B cell (primary cell): ENCODE measurements at regions not wholly inside any gene's neighbourhood (a gene's known extent, or its start where the extent isn't known, plus 50 kb on each side); places are given as distances from the start of the nearest gene placed in this dataset.

ENCODE experiments used
- ATAC-seq: fragments of 200-7000 bp; cut with Tn5 transposase; one replicate; pipeline ENCODE4 v1.10.0; 2021; ENCODE audit warnings: low read depth, mild to moderate bottlenecking, moderate number of reproducible peaks, moderate library complexity
- CTCF ChIA-PET: fragments of 350-600 bp; sonication (Branson Sonifier 250); formaldehyde crosslinking; loops from one replicate; lab custom pipeline; 2021; ENCODE audit warnings: antibody characterized with exemption, inconsistent platforms; lab: Charles Lee
- POLR2A ChIA-PET: fragments of 350-600 bp; sonication (Branson Sonifier 250); formaldehyde crosslinking; loops from one replicate; lab custom pipeline; 2021; ENCODE audit warnings: antibody characterized with exemption; lab: Charles Lee
- DNase-seq: peaks from one replicate; pipeline ENCODE4 v3.0.0; 2013
- H2AFZ ChIP-seq: 2 replicates; pipeline ENCODE4 v1.6.1; 2012; ENCODE audit warnings: mild to moderate bottlenecking, low read depth, low read length; ENCODE audit not compliant: insufficient read depth, poor library complexity, severe bottlenecking
- H3K27ac ChIP-seq, 2 donors: 1 replicate in 1 of 2; 2 replicates in 1 of 2; pipeline ENCODE4 v1.5.1; 2012 to 2013; ENCODE audit warnings: low read length in 2 of 2, mild to moderate bottlenecking in 2 of 2, moderate library complexity in 1 of 2
- H3K27me3 ChIP-seq, 4 experiments: fragments of 200-600 bp in 1 of 4; sonication (generic) in 1 of 4; replicated peaks in 1 of 4; 1 replicate in 2 of 4; 2 replicates in 2 of 4; pipeline versions ENCODE4 v1.6.1 to v1.7.0; 2013 to 2016; ENCODE audit warnings: low read length in 3 of 4, mild to moderate bottlenecking in 2 of 4, mixed read lengths in 1 of 4, moderate library complexity in 1 of 4; ENCODE audit not compliant: insufficient read depth in 4 of 4, control insufficient read depth in 3 of 4; ENCODE audit errors: control extremely low read depth in 1 of 4
- H3K36me3 ChIP-seq, 2 experiments: replicated peaks in 1 of 2; 1 replicate in 1 of 2; 2 replicates in 1 of 2; pipeline versions ENCODE4 v1.6.1 to v1.7.1; 2013; ENCODE audit warnings: low read length in 1 of 2; ENCODE audit not compliant: insufficient read depth in 2 of 2, control insufficient read depth in 1 of 2; ENCODE audit errors: control extremely low read depth in 1 of 2, extremely low read depth in 1 of 2
- H3K4me1 ChIP-seq, 2 donors: fragments of 200-600 bp in 1 of 2; sonication (generic) in 1 of 2; 1 replicate in 1 of 2; 2 replicates in 1 of 2; pipeline versions ENCODE4 v1.5.1 to v1.6.1; 2013 to 2017; ENCODE audit warnings: low read length in 2 of 2; ENCODE audit not compliant: control insufficient read depth in 2 of 2, insufficient read depth in 2 of 2
- H3K4me2 ChIP-seq: replicated peaks from 2 replicates; pipeline ENCODE3; 2012; ENCODE audit warnings: mild to moderate bottlenecking, low read depth, low read length; ENCODE audit not compliant: poor library complexity, severe bottlenecking
- H3K4me3 ChIP-seq, 5 experiments: fragments of 200-600 bp in 1 of 5; sonication (generic) in 1 of 5; 1 replicate in 3 of 5; 2 replicates in 2 of 5; pipeline versions ENCODE4 v1.5.1 to v1.7.0; 2011 to 2016; ENCODE audit warnings: low read length in 4 of 5, mild to moderate bottlenecking in 4 of 5, low read depth in 2 of 5, control low read depth in 1 of 5, moderate library complexity in 1 of 5; ENCODE audit not compliant: insufficient read depth in 1 of 5; ENCODE audit errors: control extremely low read depth in 1 of 5, extremely low read depth in 1 of 5
- H3K79me2 ChIP-seq: fragments of 200-600 bp; sonication (generic); one replicate; pipeline ENCODE4 v1.6.0; 2016; ENCODE audit warnings: low read length; ENCODE audit not compliant: control insufficient read depth, insufficient read depth
- H3K9ac ChIP-seq: fragments of 200-600 bp; sonication (generic); 2 replicates; pipeline ENCODE4 v1.6.1; 2017; ENCODE audit warnings: mild to moderate bottlenecking, low read length, moderate library complexity
- H3K9me3 ChIP-seq, 3 donors: one replicate each; pipeline versions ENCODE4 v1.6.1 to v1.7.1; 2013; ENCODE audit warnings: low read length in 2 of 3; ENCODE audit not compliant: control insufficient read depth in 2 of 3, insufficient read depth in 1 of 3; ENCODE audit errors: control extremely low read depth in 1 of 3
- H4K20me1 ChIP-seq: 2 replicates; pipeline ENCODE4 v1.6.0; 2012; ENCODE audit warnings: mild to moderate bottlenecking, low read length; ENCODE audit not compliant: insufficient read depth, control insufficient read depth, poor library complexity, severe bottlenecking
- H3K27ac Mint-ChIP-seq: one replicate; pipeline ENCODE4 v1.8.0; 2021; ENCODE audit warnings: mixed read lengths
- H3K27me3 Mint-ChIP-seq: one replicate; pipeline ENCODE4 v1.8.0; 2021; ENCODE audit warnings: mixed read lengths
- H3K4me1 Mint-ChIP-seq: one replicate; pipeline ENCODE4 v1.8.0; 2021; ENCODE audit warnings: mixed read lengths
- H3K4me3 Mint-ChIP-seq: one replicate; pipeline ENCODE4 v1.8.0; 2021; ENCODE audit warnings: mixed read lengths
- H3K9me3 Mint-ChIP-seq: one replicate; pipeline ENCODE4 v1.8.0; 2022; ENCODE audit warnings: mixed read lengths; ENCODE audit not compliant: insufficient read depth
- EZH2 ChIP-seq: IDR thresholded peaks from 2 replicates; pipeline ENCODE4 v1.6.1; 2012; ENCODE audit warnings: borderline replicate concordance, low read depth, mild to moderate bottlenecking, moderate library complexity, low read length; ENCODE audit not compliant: insufficient read depth, poor library complexity, severe bottlenecking
- WGBS: methylation state at CpG from one replicate; pipeline ENCODE4 v1.1.5; 2013; ENCODE audit warnings: missing lambda C conversion rate; ENCODE audit not compliant: insufficient coverage; 5-methylcytosine and 5-hydroxymethylcytosine counted together
- intact Hi-C: fragments of 100-400 bp; cut with micrococcal nuclease; formaldehyde crosslinking; loops from one replicate; pipeline ENCODE4 v1.10.0; 2022
- TF ChIP-seq, protein P1 (sequence below): fragments of 200-600 bp; IDR thresholded peaks from one replicate; pipeline ENCODE4 v1.8.0; 2022; ENCODE audit warnings: antibody characterized with exemption, mild to moderate bottlenecking

DNA sequence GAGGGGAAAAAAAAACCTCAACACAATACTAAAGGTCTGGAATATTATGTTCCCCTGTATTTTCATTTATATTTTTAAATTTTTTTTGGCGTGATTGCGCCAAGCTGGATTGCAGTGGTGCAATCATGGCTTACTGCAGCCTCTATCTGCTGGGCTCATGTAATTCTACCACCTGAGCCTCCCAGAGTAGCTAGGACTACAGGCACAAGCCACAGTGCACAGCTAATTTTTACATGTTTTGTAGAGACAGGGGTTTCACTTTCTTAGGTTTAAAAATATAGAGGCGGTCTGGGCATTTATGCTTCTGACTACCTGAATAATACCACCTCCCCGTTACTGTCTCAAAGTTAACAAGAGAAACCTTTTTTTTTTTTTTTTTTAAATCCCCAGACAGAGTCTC, 51.1 kb upstream of the MAP4 start:
- POLR2A ChIA-PET = interaction anchor here (0.6 kb wide), 1 partner anchor 82 kb away, joined by 3 read pairs; no protein-coding TSS in a partner anchor
- Histone ChIP-seq H3K27ac (no peak overlapping the region), H3K79me2 (peaks cover 84% of the 10 kb centered on the region), H3K9me3 (no peaks in the 10 kb centered on the region), H3K4me3 (no peak overlapping the region), H2AFZ (no peak overlapping the region), H3K4me2 (no peak overlapping the region), H3K36me3 (peaks cover 0 to 9% of the 10 kb centered on the region in 2 experiments), H3K4me1 (no peaks in the 10 kb centered on the region), H3K9ac (no peak overlapping the region), H3K27me3 (no peaks in the 10 kb centered on the region), H4K20me1 (peaks cover 76% of the 10 kb centered on the region)
- Mint-ChIP-seq H3K27ac (no peak overlapping the region), H3K27me3 (no peaks in the 10 kb centered on the region), H3K4me3 (no peak overlapping the region), H3K9me3 (no peaks in the 10 kb centered on the region), H3K4me1 (peaks cover 17% of the 10 kb centered on the region)
- 100% methylated on average over 1 of the region's 4 CpGs for WGBS
- no peak for TF ChIP-seq EZH2
- TF ChIP-seq, protein P1, sequence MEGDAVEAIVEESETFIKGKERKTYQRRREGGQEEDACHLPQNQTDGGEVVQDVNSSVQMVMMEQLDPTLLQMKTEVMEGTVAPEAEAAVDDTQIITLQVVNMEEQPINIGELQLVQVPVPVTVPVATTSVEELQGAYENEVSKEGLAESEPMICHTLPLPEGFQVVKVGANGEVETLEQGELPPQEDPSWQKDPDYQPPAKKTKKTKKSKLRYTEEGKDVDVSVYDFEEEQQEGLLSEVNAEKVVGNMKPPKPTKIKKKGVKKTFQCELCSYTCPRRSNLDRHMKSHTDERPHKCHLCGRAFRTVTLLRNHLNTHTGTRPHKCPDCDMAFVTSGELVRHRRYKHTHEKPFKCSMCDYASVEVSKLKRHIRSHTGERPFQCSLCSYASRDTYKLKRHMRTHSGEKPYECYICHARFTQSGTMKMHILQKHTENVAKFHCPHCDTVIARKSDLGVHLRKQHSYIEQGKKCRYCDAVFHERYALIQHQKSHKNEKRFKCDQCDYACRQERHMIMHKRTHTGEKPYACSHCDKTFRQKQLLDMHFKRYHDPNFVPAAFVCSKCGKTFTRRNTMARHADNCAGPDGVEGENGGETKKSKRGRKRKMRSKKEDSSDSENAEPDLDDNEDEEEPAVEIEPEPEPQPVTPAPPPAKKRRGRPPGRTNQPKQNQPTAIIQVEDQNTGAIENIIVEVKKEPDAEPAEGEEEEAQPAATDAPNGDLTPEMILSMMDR = no peak
- DNase-seq (no peak), ATAC-seq (no peak)
- intact Hi-C loops = no loop called here
- CTCF ChIA-PET = interaction anchor here (0.6 kb wide), 1 partner anchor 538 kb away, joined by 3 read pairs; no protein-coding TSS in a partner anchor
